Common myeloid progenitor, CD34-positive (primary cell): ENCODE measurements at regions not wholly inside any gene's neighbourhood (a gene's known extent, or its start where the extent isn't known, plus 50 kb on each side); places are given as distances from the start of the nearest gene placed in this dataset.

Source experiments
- CTCF ChIA-PET: fragments of 350-600 bp; sonication (Branson Sonifier 250); formaldehyde crosslinking; loops from one replicate; lab custom pipeline; 2021; ENCODE audit warnings: antibody characterized with exemption; lab: Charles Lee
- POLR2A ChIA-PET: fragments of 350-600 bp; sonication (Branson Sonifier 250); formaldehyde crosslinking; loops from one replicate; lab custom pipeline; 2021; ENCODE audit warnings: antibody characterized with exemption; lab: Charles Lee
- DNase-seq, 3 donors: peaks; one replicate each; pipeline versions ENCODE4 v3.0.0 to v3.0.0-alpha.2; 2013
- H3K27ac ChIP-seq, 2 experiments: 1 replicate in 1 of 2; 2 replicates in 1 of 2; pipeline ENCODE4 v1.7.0; 2013; ENCODE audit warnings: inconsistent platforms in 2 of 2, low read length in 2 of 2, mild to moderate bottlenecking in 2 of 2, low read depth in 1 of 2, moderate library complexity in 1 of 2; ENCODE audit not compliant: severe bottlenecking in 2 of 2, insufficient read depth in 1 of 2, poor library complexity in 1 of 2
- H3K27me3 ChIP-seq, 5 experiments: replicated peaks in 2 of 5; 1 replicate in 3 of 5; 2 replicates in 2 of 5; pipeline versions ENCODE4 v1.6.1 to v1.7.0; 2013; ENCODE audit warnings: low read length in 4 of 5, mild to moderate bottlenecking in 2 of 5, moderate library complexity in 2 of 5, inconsistent platforms in 1 of 5; ENCODE audit not compliant: insufficient read depth in 5 of 5, control insufficient read depth in 4 of 5
- H3K36me3 ChIP-seq, 4 experiments: 1 replicate in 2 of 4; 2 replicates in 2 of 4; pipeline versions ENCODE4 v1.6.1 to v1.7.0; 2013; ENCODE audit warnings: low read length in 3 of 4, control low read depth in 1 of 4, mild to moderate bottlenecking in 1 of 4; ENCODE audit not compliant: control insufficient read depth in 4 of 4, insufficient read depth in 4 of 4
- H3K4me1 ChIP-seq, 4 experiments: 1 replicate in 3 of 4; 2 replicates in 1 of 4; pipeline versions ENCODE4 v1.6.1 to v1.7.1; 2013; ENCODE audit warnings: low read length in 3 of 4, mild to moderate bottlenecking in 3 of 4, control low read depth in 1 of 4, inconsistent platforms in 1 of 4, moderate library complexity in 1 of 4; ENCODE audit not compliant: control insufficient read depth in 4 of 4, insufficient read depth in 4 of 4; ENCODE audit errors: control extremely low read depth in 1 of 4
- H3K4me3 ChIP-seq, 7 experiments: 1 replicate in 4 of 7; 2 replicates in 3 of 7; pipeline versions ENCODE4 v1.5.1 to v1.7.0; 2013; ENCODE audit warnings: mild to moderate bottlenecking in 7 of 7, low read length in 6 of 7, moderate library complexity in 6 of 7, inconsistent platforms in 2 of 7, low read depth in 2 of 7, control low read depth in 1 of 7; ENCODE audit not compliant: insufficient read depth in 4 of 7, control insufficient read depth in 1 of 7; ENCODE audit errors: extremely low read depth in 1 of 7
- H3K9me3 ChIP-seq, 5 experiments: 1 replicate in 4 of 5; 2 replicates in 1 of 5; pipeline versions ENCODE4 v1.6.1 to v1.7.1; 2013; ENCODE audit warnings: low read length in 4 of 5, mild to moderate bottlenecking in 2 of 5, inconsistent platforms in 1 of 5, low read depth in 1 of 5, moderate library complexity in 1 of 5; ENCODE audit not compliant: control insufficient read depth in 4 of 5, insufficient read depth in 2 of 5; ENCODE audit errors: control extremely low read depth in 1 of 5
- WGBS: methylation state at CpG from one replicate; pipeline ENCODE4 v1.1.5; 2013; ENCODE audit not compliant: insufficient coverage; 5-methylcytosine and 5-hydroxymethylcytosine counted together

DNA sequence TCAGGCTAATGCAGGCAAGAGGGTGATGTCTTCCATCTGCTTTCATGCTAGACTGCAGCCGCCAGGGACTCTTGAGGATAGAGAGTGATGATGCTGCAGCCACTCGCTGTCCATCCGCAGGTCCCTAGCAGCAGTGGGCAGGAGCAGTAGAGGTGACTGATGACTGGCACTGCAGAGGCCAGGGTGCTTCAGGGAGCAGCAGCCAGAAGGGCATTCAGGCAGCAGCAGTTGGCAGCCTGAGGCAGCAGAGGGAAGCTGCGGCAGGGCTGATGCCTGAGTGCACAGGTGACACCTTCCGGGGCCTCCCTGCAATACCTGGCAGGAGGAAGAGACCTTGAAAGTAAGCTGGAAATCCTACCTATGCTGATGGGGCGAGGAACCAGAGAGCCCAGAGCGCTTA lies 214.2 kb downstream of the ICOS start:
- Histone ChIP-seq H3K36me3 (no peaks in the 10 kb centered on the region), H3K27ac (no peak overlapping the region), H3K4me3 (no peak overlapping the region), H3K9me3 (no peaks in the 10 kb centered on the region), H3K27me3 (peaks cover 0 to 2% (median 0%) of the 10 kb centered on the region in 5 experiments), H3K4me1 (peaks cover 0 to 2% (median under 1%) of the 10 kb centered on the region in 4 experiments)
- ChIA-PET POLR2A (no interaction called here), CTCF (interaction anchor here (2.0 to 3.9 kb wide), 2 partner anchors 27 to 38 kb away, joined by 5 to 13 read pairs; no protein-coding TSS in a partner anchor)
- WGBS, result 94% methylated on average over 5 of the region's 7 CpGs
- no peak for DNase-seq

DNA sequence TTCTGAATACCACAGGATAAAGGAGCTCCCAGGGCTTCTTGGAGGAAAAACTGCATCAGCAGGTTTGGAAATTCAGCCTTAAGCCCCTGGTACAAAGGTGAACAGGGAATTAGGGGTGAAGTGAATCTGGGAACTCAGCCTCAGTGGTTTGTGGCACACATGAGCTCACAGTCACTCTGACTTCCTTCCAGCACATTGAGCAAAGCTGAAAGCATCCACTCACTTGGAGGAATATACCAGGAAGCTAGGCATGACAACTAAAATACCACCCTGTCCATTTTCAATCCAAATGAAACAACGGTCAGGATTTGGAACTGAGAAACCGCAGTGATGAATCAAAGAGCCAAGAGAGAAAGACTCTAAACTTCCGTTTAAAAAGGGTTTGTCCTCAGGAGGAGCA lies 216.1 kb downstream of the ICOS start:
- Histone ChIP-seq H3K27me3 (peaks cover 0 to 2% (median 0%) of the 10 kb centered on the region in 5 experiments), H3K36me3 (no peaks in the 10 kb centered on the region), H3K4me3 (no peak overlapping the region), H3K9me3 (peaks cover 0 to under 1% (median 0%) of the 10 kb centered on the region in 5 experiments), H3K27ac (no peak overlapping the region), H3K4me1 (no peaks in the 10 kb centered on the region)
- POLR2A ChIA-PET, result no interaction called here
- WGBS, result 100% methylated on average over 3 of the region's 3 CpGs
- CTCF ChIA-PET, result interaction anchor here (1.0 to 3.9 kb wide), 2 partner anchors 11 to 25 kb away, joined by 3 to 13 read pairs; no protein-coding TSS in a partner anchor
- no peak for DNase-seq

GRCh38 chr2:204154863-204155262 lies 218.3 kb downstream of the ICOS start:
- Histone ChIP-seq H3K9me3 (peaks cover 0 to 4% (median 0%) of the 10 kb centered on the region in 5 experiments), H3K4me3 (no peak overlapping the region), H3K36me3 (no peaks in the 10 kb centered on the region), H3K27me3 (peaks cover 0 to 2% (median 0%) of the 10 kb centered on the region in 5 experiments), H3K4me1 (no peaks in the 10 kb centered on the region), H3K27ac (no peak overlapping the region)
- CTCF ChIA-PET, result interaction anchor here (1.6 kb wide), 1 partner anchor 10 kb away, joined by 3 read pairs; no protein-coding TSS in a partner anchor
- POLR2A ChIA-PET, result no interaction called here
- 100% methylated on average over 2 of the region's 3 CpGs for WGBS
- DNase-seq, result no peak

GRCh38 chr2:204156456-204156855 lies 219.9 kb downstream of the ICOS start:
- Histone ChIP-seq H3K36me3 (no peaks in the 10 kb centered on the region), H3K4me3 (no peak overlapping the region), H3K9me3 (peaks cover 0 to 4% (median 0%) of the 10 kb centered on the region in 5 experiments), H3K27ac (no peak overlapping the region), H3K4me1 (no peaks in the 10 kb centered on the region), H3K27me3 (no peaks in the 10 kb centered on the region)
- WGBS, result 100% methylated on average over 1 of the region's 1 CpG
- DNase-seq, result no peak
- POLR2A ChIA-PET, result no interaction called here
- CTCF ChIA-PET, result no interaction called here

- no peak for DNase-seq
- Histone ChIP-seq H3K27me3 (no peaks in the 10 kb centered on the region), H3K36me3 (no peaks in the 10 kb centered on the region), H3K4me1 (no peaks in the 10 kb centered on the region), H3K27ac (no peak overlapping the region), H3K9me3 (peaks cover 0 to 4% (median 0%) of the 10 kb centered on the region in 5 experiments), H3K4me3 (no peak overlapping the region)
- ChIA-PET POLR2A (no interaction called here), CTCF (interaction anchor here (1.3 kb wide), 1 partner anchor 12 kb away, joined by 3 read pairs; no protein-coding TSS in a partner anchor)
Observed at GRCh38 chr2:204157684-204158083, 221.1 kb downstream of the ICOS start.

DNA sequence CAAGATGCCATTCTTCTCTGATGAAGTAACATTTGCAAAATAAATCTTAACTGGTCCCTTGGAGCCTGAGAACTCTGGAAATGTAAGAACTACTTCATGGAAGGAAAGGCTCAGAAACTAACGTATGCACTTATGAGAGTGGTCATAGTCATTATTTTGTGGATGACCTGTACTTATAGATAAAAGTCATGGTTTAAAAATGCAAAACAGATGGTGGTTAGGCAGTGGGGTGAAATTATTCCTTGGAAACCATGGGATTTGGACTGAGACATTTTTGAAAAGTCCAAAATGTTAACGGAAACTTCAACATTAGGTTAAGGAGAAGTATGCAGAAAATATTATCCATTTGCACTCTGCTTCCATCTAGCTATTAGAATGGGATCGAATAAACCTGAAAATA lies 223.0 kb downstream of the ICOS start:
- 100% methylated on average over 2 of the region's 3 CpGs for WGBS
- no peaks in the 10 kb centered on the region for H3K36me3 ChIP-seq
- H3K27ac ChIP-seq, result no peak overlapping the region
- no peaks in the 10 kb centered on the region for H3K27me3 ChIP-seq
- no peak for DNase-seq
- POLR2A ChIA-PET, result no interaction called here
- peaks cover 0 to 8% (median 0%) of the 10 kb centered on the region in 5 experiments for H3K9me3 ChIP-seq
- H3K4me3 ChIP-seq, result no peak overlapping the region
- CTCF ChIA-PET, result no interaction called here
- H3K4me1 ChIP-seq, result no peaks in the 10 kb centered on the region

- no peaks in the 10 kb centered on the region for H3K36me3 ChIP-seq
- no peak overlapping the region for H3K4me3 ChIP-seq
- peaks cover 0 to 8% (median 0%) of the 10 kb centered on the region in 5 experiments for H3K9me3 ChIP-seq
- no peaks in the 10 kb centered on the region for H3K27me3 ChIP-seq
- no peaks in the 10 kb centered on the region for H3K4me1 ChIP-seq
- ChIA-PET CTCF (interaction anchor here (1.0 to 1.5 kb wide), 3 partner anchors 8 to 16 kb away, joined by 3 to 4 read pairs (median 3); no protein-coding TSS in a partner anchor), POLR2A (interaction anchor here (0.6 kb wide), 1 partner anchor 961 kb away, joined by 3 read pairs; no protein-coding TSS in a partner anchor)
- no peak overlapping the region for H3K27ac ChIP-seq
- no peak for DNase-seq
Observed at GRCh38 chr2:204160989-204161388, 224.4 kb downstream of the ICOS start.
